Peyer's patch (tissue), 4 donors: ENCODE measurements at regions not wholly inside any gene's neighbourhood (a gene's known extent, or its start where the extent isn't known, plus 50 kb on each side); places are given as distances from the start of the nearest gene placed in this dataset.

Source experiments
- POLR2A ChIP-seq, 2 donors: fragments of 450-650 bp; IDR thresholded peaks; one replicate each; pipeline ENCODE4 v1.5.1; 2017; ENCODE audit warnings: antibody characterized with exemption in 2 of 2, mild to moderate bottlenecking in 2 of 2, moderate library complexity in 2 of 2
- TF ChIP-seq, protein P1 (sequence below), 6 experiments: fragments of 450-650 bp in 4 of 6; fragments of 200-600 bp in 2 of 6; sonication (generic) in 1 of 6; IDR thresholded peaks; one replicate each; pipeline ENCODE4 v1.5.1; 2017 to 2019; ENCODE audit warnings: antibody characterized with exemption in 6 of 6, mild to moderate bottlenecking in 3 of 6, moderate library complexity in 1 of 6

DNA sequence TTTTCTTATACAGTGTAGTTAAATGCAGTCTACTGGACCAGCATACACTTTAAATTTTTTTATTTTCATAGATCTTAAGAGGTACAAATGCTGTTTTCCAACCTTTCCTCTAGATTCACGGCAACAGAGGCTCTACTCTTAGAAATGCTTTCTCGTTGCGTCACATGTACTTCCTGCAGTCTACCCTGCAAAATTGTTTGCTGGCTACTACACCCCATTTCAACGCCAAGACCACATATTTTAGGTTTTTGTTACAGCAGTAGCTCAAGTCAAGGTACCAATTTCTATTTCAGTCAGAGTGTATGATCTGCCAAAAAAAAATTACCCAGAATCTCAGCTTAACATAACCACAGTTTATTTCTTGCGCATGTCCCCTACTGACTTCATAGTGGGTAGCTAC, 94.1 kb downstream of the TNFSF13B start:
- TF ChIP-seq, protein P1, sequence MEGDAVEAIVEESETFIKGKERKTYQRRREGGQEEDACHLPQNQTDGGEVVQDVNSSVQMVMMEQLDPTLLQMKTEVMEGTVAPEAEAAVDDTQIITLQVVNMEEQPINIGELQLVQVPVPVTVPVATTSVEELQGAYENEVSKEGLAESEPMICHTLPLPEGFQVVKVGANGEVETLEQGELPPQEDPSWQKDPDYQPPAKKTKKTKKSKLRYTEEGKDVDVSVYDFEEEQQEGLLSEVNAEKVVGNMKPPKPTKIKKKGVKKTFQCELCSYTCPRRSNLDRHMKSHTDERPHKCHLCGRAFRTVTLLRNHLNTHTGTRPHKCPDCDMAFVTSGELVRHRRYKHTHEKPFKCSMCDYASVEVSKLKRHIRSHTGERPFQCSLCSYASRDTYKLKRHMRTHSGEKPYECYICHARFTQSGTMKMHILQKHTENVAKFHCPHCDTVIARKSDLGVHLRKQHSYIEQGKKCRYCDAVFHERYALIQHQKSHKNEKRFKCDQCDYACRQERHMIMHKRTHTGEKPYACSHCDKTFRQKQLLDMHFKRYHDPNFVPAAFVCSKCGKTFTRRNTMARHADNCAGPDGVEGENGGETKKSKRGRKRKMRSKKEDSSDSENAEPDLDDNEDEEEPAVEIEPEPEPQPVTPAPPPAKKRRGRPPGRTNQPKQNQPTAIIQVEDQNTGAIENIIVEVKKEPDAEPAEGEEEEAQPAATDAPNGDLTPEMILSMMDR (IDR thresholded peaks at IDR 0.05), result no peak
- TF ChIP-seq POLR2A (IDR thresholded peaks at IDR 0.05), result no peak
